ENCODE measurements at regions not wholly inside any gene's neighbourhood (a gene's known extent, or its start where the extent isn't known, plus 50 kb on each side); places are given as distances from the start of the nearest gene placed in this dataset.
"Not testable (repeated sequence)": the region's sequence is repeated elsewhere in the genome, so short reads cannot be mapped to it uniquely, and the experiment has no call there.

DNA sequence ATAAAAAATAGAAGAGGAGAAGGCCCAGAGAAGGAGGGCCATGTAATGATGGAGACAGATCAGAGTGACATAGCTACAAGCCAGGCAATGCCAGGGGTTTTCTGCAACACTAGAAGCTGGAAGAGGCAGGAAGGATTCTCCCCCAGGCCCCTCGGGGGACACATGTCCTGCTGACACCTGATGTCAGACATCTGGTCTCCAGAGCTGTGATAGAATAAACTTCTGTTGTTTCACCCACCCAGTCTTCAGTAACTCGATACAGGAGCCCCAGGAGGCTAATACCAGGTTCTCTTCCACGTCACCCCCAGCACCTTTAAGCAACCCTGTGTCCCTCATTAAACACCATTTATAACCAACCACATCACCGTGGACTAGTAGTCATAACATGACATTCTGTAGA lies 94.9 kb downstream of the TMEM130 start:
- no peak for DNase-seq (ENCODE audit: low read depth)

DNA sequence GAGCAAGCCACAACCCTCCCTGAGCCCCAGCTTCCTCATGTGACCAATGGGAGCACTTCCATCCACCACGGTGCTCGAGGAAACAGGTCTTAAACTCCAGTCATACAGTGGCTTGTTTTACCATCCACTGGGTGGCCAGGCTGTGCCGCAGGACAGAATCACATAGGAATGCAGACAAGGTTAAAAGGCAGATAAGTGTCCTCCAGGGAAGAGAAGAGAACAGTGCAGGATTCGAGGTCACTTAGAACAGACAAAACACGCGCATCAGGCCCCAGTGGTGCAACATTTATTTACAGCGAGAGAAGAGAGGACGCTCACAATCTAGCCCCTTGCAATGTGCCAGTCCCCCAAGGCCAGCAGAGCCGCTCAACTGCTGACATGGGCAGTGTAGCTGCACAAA lies 92.8 kb downstream of the TMEM130 start:
- DNase-seq (ENCODE audit: low read depth): no peak

DNA sequence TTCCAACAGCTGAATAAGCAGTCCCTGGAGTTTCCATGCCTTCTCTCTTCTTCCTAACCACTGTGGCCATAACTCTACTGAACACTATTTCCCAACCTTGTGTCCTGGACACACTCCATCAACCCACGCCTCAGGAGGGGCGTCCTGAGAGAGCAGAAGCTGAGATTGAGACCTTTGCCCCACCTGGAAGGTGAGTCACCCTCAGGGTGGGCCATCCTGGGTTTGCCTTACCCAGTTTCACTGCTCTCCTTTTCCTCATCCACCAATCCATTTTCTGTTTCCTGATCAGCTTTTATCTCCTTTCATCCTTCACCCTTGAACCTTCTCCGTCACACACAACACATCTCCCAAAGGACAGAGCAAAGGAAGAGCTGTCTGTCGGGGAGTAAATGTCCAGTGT lies 91.4 kb downstream of the TMEM130 start:
- no peak for DNase-seq (ENCODE audit: low read depth)

DNA sequence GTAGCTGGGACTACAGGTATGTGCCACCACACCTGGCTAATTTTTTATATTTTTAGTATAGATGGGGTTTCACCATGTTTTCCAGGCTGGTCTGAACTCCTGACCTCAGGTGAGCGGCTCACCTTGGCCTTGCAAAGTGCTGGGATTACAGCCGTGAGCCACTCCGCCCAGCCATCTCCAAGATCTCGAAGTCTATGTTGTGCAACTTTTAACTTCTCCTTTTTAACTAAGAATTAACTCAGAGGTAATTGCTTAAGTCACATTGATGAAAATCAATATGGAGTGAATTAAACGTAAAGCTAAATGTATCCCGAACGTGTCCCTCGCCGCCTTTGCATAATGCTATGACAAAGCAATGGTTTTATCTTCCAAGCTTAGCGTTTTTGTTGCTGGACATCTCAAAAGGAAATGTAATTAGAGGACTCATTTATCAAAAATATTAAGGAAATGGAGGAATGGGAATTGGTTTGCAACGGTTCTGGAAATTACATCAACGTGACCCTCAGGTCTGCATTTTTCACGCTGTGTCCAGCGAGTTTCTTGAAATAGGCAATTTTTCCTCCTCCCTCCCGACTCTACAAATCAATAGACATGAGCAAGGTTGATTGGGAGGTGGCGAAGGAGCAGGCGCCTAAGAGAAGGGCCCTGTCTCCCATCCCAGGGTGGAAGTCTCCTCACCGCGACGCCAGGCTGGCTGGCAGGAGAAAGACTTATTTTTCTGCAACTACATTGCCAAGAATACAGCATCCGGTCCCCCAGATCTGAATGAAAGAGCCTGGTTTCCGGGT lies 89.8 kb downstream of the TMEM130 start:
- DNase-seq (ENCODE audit: low read depth): no peak

DNA sequence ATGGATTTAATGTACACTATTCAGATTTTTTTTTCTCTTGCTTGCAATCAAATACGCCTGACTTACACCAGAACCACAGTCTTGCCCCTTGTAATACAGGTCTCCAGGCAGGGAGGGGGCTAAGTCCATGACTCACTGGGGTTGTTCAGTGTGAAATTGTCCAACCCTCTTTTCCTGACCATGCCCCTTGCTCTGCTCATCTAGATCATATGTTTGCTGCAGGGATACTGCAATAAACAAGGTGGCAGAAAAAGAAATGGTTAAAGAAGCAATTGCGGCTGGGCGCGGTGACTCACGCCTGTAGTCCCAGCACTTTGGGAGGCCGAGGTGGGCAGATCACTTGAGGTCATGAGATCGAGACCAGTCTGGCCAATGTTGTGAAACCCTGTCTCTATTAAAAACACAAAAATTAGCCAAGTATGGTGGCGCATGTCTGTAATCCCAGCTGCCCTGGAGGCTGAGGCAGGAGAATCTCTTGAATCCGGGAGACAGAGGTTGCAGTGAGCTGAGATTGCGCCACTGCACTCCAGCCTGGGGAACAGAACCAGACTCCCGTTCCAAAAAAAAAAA lies 85.5 kb downstream of the TMEM130 start:
- no peak for DNase-seq (ENCODE audit: low read depth)

DNA sequence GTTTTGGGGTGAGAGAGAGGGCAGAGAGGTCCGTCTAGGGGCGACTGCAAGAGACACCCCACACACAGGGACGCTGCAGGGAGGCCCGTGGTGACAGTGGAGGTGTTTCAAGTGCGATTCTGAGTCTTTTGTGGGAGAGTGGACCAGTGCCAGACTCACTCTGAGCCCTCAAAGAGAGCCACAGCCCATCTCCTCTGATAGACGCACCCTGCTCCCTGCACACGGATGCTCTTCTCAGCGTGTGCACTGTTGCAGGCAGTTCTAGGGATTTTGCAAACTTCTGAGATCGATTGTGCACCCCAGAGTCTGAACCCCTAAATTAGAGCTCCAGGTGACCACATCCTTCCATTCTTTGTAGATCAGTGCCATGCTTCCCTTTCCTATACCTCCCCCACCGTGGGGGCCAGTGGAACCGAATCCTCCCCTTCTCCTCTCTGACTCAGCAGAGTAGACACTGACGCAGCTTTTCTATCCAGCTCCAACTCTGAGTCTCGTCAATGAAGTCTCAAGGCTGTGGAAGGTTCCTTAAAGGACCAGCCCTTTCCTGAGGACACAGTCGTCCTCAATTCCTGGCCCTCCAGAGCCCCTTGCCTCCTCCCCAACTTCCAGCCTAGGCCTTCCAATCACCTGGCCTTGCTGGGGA lies 83.8 kb downstream of the TMEM130 start:
- no peak for DNase-seq (ENCODE audit: low read depth)

DNA sequence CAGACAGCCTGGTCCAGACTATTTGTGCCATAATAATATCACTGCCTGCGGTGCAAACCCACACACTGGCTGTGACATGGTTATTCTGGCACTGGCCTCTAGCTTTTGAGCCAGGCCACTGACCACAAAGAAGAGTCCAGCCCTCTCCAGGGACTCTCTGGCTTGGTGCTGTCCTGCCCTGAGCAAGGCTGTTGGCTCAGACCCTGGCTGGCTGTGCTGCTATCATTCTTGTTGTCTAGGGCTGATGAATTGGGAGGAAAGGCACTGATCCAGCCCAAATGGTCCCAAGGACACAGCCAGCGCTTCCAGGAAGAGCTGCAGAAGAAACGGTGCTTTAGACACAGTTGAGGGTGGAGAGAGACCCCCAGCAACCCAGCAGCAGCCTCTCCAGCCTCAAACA lies 80.8 kb downstream of the TMEM130 start:
- no peak for DNase-seq (ENCODE audit: low read depth)

DNA sequence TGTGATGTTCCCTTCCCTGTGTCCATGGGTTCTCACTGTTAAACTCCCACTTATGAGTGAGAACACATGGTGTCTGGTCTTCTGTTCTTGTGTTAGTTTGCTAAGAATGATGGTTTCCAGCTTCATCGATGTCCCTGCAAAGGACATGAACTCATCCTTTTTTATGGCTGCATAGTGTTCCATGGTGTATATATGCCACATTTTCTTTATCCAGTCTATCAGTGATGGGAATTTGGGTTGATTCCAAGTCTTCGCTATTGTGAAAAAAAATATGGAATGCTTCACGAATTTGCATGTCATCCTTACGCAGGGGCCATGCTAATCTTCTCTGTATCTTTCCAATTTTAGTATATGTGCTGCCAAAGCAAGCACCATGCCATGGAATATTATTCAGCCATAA lies 75.4 kb downstream of the TMEM130 start:
- DNase-seq (ENCODE audit: low read depth): not testable (repeated sequence)

DNA sequence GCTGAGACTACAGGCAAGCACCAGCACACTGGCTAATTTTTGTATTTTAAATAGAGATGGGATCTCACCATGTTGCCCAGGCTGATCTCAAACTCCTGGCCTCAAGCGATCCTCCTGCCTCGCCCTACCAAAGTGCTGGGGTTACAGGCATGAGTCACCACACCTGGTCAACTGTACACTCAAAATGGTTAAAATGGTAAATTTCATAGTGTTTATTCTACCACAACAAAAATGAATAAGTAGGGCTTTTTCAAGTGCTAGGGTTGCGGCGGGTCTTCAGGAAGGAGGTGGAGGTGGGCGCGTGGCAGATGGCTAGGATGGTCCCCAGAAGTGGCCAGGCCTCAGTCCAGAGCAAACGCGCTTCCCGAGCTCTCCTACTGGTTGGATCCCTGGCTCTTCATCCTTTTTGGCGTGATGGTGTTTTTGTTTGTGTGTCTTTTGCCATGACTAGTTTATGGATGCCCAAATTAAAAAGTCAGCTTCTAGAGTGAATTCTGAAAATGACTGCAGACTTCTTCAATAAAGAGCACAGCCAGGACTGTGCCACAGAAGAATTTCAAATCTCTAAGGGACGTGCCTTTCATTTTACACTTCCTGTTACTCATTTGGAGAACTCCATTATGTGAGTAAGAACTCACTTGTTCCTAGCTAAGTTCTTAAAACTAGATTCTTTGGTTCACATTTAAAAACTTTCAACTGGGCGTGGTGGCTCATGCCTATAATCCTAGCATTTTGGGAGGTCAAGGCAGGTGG lies 73.9 kb downstream of the TMEM130 start:
- no peak for DNase-seq (ENCODE audit: low read depth)
